Right atrium auricular region (tissue), 2 donors: ENCODE measurements at regions not wholly inside any gene's neighbourhood (a gene's known extent, or its start where the extent isn't known, plus 50 kb on each side); places are given as distances from the start of the nearest gene placed in this dataset.

Experiments used
- DNase-seq: peaks from one replicate; pipeline ENCODE4 v3.0.0-alpha.2; 2019; ENCODE audit warnings: low spot score
- H3K27ac ChIP-seq, 2 donors: fragments of 200-600 bp; sonication (generic); 1 replicate in 1 of 2; 2 replicates in 1 of 2; pipeline ENCODE4 v1.5.1; 2016 to 2019
- H3K27me3 ChIP-seq, 2 donors: fragments of 200-600 bp; sonication (generic); one replicate each; pipeline versions ENCODE4 v1.5.1 to v1.6.0; 2017 to 2019
- H3K36me3 ChIP-seq: fragments of 200-600 bp; sonication (generic); one replicate; pipeline ENCODE4 v1.5.1; 2016
- H3K4me1 ChIP-seq, 2 donors: fragments of 200-600 bp; sonication (generic); one replicate each; pipeline versions ENCODE4 v1.5.1 to v1.6.0; 2017 to 2019
- H3K4me3 ChIP-seq, 2 donors: fragments of 200-600 bp; sonication (generic); 1 replicate in 1 of 2; 2 replicates in 1 of 2; pipeline ENCODE4 v1.5.1; 2017 to 2019; ENCODE audit warnings: mild to moderate bottlenecking in 1 of 2, moderate library complexity in 1 of 2
- H3K9me3 ChIP-seq, 2 donors: fragments of 200-600 bp; sonication (generic); one replicate each; pipeline ENCODE4 v1.5.1; 2019
- CTCF ChIP-seq, 2 donors: fragments of 200-600 bp; sonication (generic); IDR thresholded peaks; one replicate each; pipeline ENCODE4 v1.5.1; 2019; ENCODE audit warnings: antibody characterized with exemption in 2 of 2

GRCh38 chr6:137653706-137654059 lies 159.5 kb upstream of the OLIG3 start:
- TF ChIP-seq CTCF (IDR thresholded peaks at IDR 0.05), result no peak
- H3K4me3 ChIP-seq, result no peak overlapping the region
- no peaks in the 10 kb centered on the region for H3K27me3 ChIP-seq
- DNase-seq, result no peak
- H3K27ac ChIP-seq, result no peak overlapping the region
- peaks cover 0 to 2% of the 10 kb centered on the region in 2 donors for H3K4me1 ChIP-seq
- peaks cover 3 to 36% of the 10 kb centered on the region in 2 donors for H3K9me3 ChIP-seq
- no peaks in the 10 kb centered on the region for H3K36me3 ChIP-seq

- Histone ChIP-seq H3K9me3 (peaks cover 3 to 36% of the 10 kb centered on the region in 2 donors), H3K36me3 (no peaks in the 10 kb centered on the region), H3K4me3 (no peak overlapping the region), H3K27ac (no peak overlapping the region), H3K27me3 (no peaks in the 10 kb centered on the region), H3K4me1 (no peaks in the 10 kb centered on the region)
- no peak for TF ChIP-seq CTCF (IDR thresholded peaks at IDR 0.05)
- DNase-seq, result no peak
Observed at GRCh38 chr6:137654365-137654981, 160.3 kb upstream of the OLIG3 start.

- H3K36me3 ChIP-seq, result no peaks in the 10 kb centered on the region
- TF ChIP-seq CTCF (IDR thresholded peaks at IDR 0.05), result no peak
- peaks cover 3 to 36% of the 10 kb centered on the region in 2 donors for H3K9me3 ChIP-seq
- no peaks in the 10 kb centered on the region for H3K4me1 ChIP-seq
- H3K27me3 ChIP-seq, result no peaks in the 10 kb centered on the region
- DNase-seq, result no peak
- H3K4me3 ChIP-seq, result no peak overlapping the region
- H3K27ac ChIP-seq, result no peak overlapping the region
Observed at GRCh38 chr6:137655291-137655690, 161.1 kb upstream of the OLIG3 start.

- no peak for DNase-seq
- no peak overlapping the region for H3K4me3 ChIP-seq
- H3K9me3 ChIP-seq, result peaks cover 3 to 36% of the 10 kb centered on the region in 2 donors
- no peak overlapping the region for H3K27ac ChIP-seq
- no peaks in the 10 kb centered on the region for H3K4me1 ChIP-seq
- H3K36me3 ChIP-seq, result no peaks in the 10 kb centered on the region
- no peak for TF ChIP-seq CTCF (IDR thresholded peaks at IDR 0.05)
- H3K27me3 ChIP-seq, result no peaks in the 10 kb centered on the region
Observed at GRCh38 chr6:137656735-137657134, 162.5 kb upstream of the OLIG3 start.

GRCh38 chr6:137657351-137657911 lies 163.2 kb upstream of the OLIG3 start:
- Histone ChIP-seq H3K27ac (no peak overlapping the region), H3K36me3 (no peaks in the 10 kb centered on the region), H3K27me3 (no peaks in the 10 kb centered on the region), H3K9me3 (peaks cover 3 to 36% of the 10 kb centered on the region in 2 donors), H3K4me1 (no peaks in the 10 kb centered on the region), H3K4me3 (no peak overlapping the region)
- TF ChIP-seq CTCF (IDR thresholded peaks at IDR 0.05), result no peak
- DNase-seq, result no peak

- DNase-seq, result no peak
- H3K9me3 ChIP-seq, result peaks cover 3 to 29% of the 10 kb centered on the region in 2 donors
- H3K4me1 ChIP-seq, result no peaks in the 10 kb centered on the region
- H3K4me3 ChIP-seq, result no peak overlapping the region
- no peak for TF ChIP-seq CTCF (IDR thresholded peaks at IDR 0.05)
- H3K27ac ChIP-seq, result no peak overlapping the region
- no peaks in the 10 kb centered on the region for H3K27me3 ChIP-seq
- no peaks in the 10 kb centered on the region for H3K36me3 ChIP-seq
Observed at GRCh38 chr6:137658287-137658686, 164.1 kb upstream of the OLIG3 start.
